H1 (cell line): ENCODE measurements at regions not wholly inside any gene's neighbourhood (a gene's known extent, or its start where the extent isn't known, plus 50 kb on each side); places are given as distances from the start of the nearest gene placed in this dataset.

ENCODE experiments used
- CTCF ChIA-PET: fragments of 300-600 bp; sonication (Branson Sonifier 250); formaldehyde crosslinking; loops from one replicate; lab custom pipeline; 2021; ENCODE audit not compliant: partially characterized antibody; lab: Charles Lee
- POLR2A ChIA-PET: fragments of 300-600 bp; sonication (Branson Sonifier 250); formaldehyde crosslinking; loops from one replicate; lab custom pipeline; 2021; ENCODE audit warnings: inconsistent platforms; ENCODE audit not compliant: partially characterized antibody; lab: Charles Lee
- DNase-seq, 2 experiments: peaks; one replicate each; pipeline versions ENCODE4 v3.0.0 to v3.0.0-alpha.2; 2010 to 2022; ENCODE audit warnings: low spot score in 2 of 2, low read depth in 1 of 2, mixed read lengths in 1 of 2
- FAIRE-seq: peaks from 2 replicates; lab custom pipeline; 2011; peaks lifted over from hg19 to GRCh38; lab: Jason Lieb, UNC
- H2AFZ ChIP-seq: 2 replicates; pipeline ENCODE4 v1.8.1; 2012; ENCODE audit warnings: low read length, inconsistent platforms
- H2AK5ac ChIP-seq: 2 replicates; pipeline ENCODE4 v1.6.1; 2013; ENCODE audit warnings: low read depth, low read length
- H2BK120ac ChIP-seq: replicated peaks from 2 replicates; pipeline ENCODE3; 2013; ENCODE audit warnings: low read depth, low read length, inconsistent platforms
- H2BK12ac ChIP-seq: 2 replicates; pipeline ENCODE4 v1.6.1; 2013; ENCODE audit warnings: low read depth, low read length
- H2BK15ac ChIP-seq: 2 replicates; pipeline ENCODE4 v1.6.1; 2013; ENCODE audit warnings: low read length
- H2BK20ac ChIP-seq: 2 replicates; pipeline ENCODE4 v1.6.1; 2013; ENCODE audit warnings: low read length
- H2BK5ac ChIP-seq: 2 replicates; pipeline ENCODE4 v1.6.1; 2013; ENCODE audit warnings: low read depth, low read length
- H3K14ac ChIP-seq: 2 replicates; pipeline ENCODE4 v1.6.1; 2013; ENCODE audit warnings: inconsistent platforms; ENCODE audit not compliant: insufficient read length
- H3K18ac ChIP-seq: 2 replicates; pipeline ENCODE4 v1.6.1; 2013; ENCODE audit warnings: low read length; ENCODE audit errors: extremely low read depth
- H3K23ac ChIP-seq: 2 replicates; pipeline ENCODE4 v1.6.1; 2013; ENCODE audit warnings: inconsistent platforms; ENCODE audit not compliant: insufficient read length
- H3K23me2 ChIP-seq: 2 replicates; pipeline ENCODE4 v1.6.1; 2013; ENCODE audit warnings: low read depth, low read length
- H3K27ac ChIP-seq: 2 replicates; pipeline ENCODE4 v1.6.1; 2011; ENCODE audit warnings: low read depth, low read length, inconsistent platforms
- H3K27me3 ChIP-seq, 4 experiments: replicated peaks in 1 of 4; 1 replicate in 1 of 4; 2 replicates in 3 of 4; pipeline versions ENCODE4 v1.6.1 to v1.8.1; 2011 to 2013; ENCODE audit warnings: low read length in 3 of 4, mild to moderate bottlenecking in 3 of 4, inconsistent platforms in 2 of 4, mixed read lengths in 2 of 4, moderate library complexity in 1 of 4; ENCODE audit not compliant: control insufficient read depth in 3 of 4, insufficient read depth in 3 of 4; ENCODE audit errors: extremely low read depth in 1 of 4
- H3K36me3 ChIP-seq, 4 experiments: 2 replicates each; pipeline versions ENCODE4 v1.6.1 to v1.8.1; 2011 to 2013; ENCODE audit warnings: mild to moderate bottlenecking in 4 of 4, low read length in 3 of 4, moderate library complexity in 2 of 4, control low read depth in 1 of 4, inconsistent platforms in 1 of 4; ENCODE audit not compliant: insufficient read depth in 4 of 4, control insufficient read depth in 2 of 4
- H3K4ac ChIP-seq: replicated peaks from 2 replicates; pipeline ENCODE3; 2013; ENCODE audit warnings: low read length, low read depth, mixed read lengths, inconsistent platforms; ENCODE audit not compliant: insufficient read length
- H3K4me1 ChIP-seq, 4 experiments: replicated peaks in 1 of 4; 1 replicate in 1 of 4; 2 replicates in 3 of 4; pipeline versions ENCODE4 v1.6.1 to v1.8.1; 2011 to 2013; ENCODE audit warnings: low read length in 3 of 4, inconsistent platforms in 2 of 4, mixed read lengths in 1 of 4; ENCODE audit not compliant: insufficient read depth in 4 of 4, control insufficient read depth in 3 of 4
- H3K4me2 ChIP-seq, 2 experiments: 2 replicates each; pipeline versions ENCODE4 v1.6.1 to v1.8.1; 2011 to 2013; ENCODE audit warnings: low read depth in 2 of 2, low read length in 2 of 2, control low read depth in 1 of 2, inconsistent platforms in 1 of 2, mild to moderate bottlenecking in 1 of 2; ENCODE audit not compliant: insufficient read depth in 1 of 2
- H3K4me3 ChIP-seq, 4 experiments: fragments of 200-600, 300-600 bp in 1 of 4; sonication (generic), shearing (Covaris generic), sonication (Bioruptor Twin) in 1 of 4; 2 replicates each; pipeline versions ENCODE4 v1.5.1 to v1.8.1; 2011 to 2016; ENCODE audit warnings: low read length in 4 of 4, low read depth in 3 of 4, control low read depth in 2 of 4, inconsistent platforms in 2 of 4, mild to moderate bottlenecking in 2 of 4, mixed read lengths in 1 of 4, moderate library complexity in 1 of 4; ENCODE audit not compliant: insufficient read depth in 2 of 4; ENCODE audit errors: extremely low read depth in 1 of 4
- H3K56ac ChIP-seq: replicated peaks from 2 replicates; pipeline ENCODE3; 2013; ENCODE audit warnings: low read depth, mild to moderate bottlenecking, mixed read lengths, low read length, inconsistent platforms; ENCODE audit not compliant: insufficient read length
- H3K79me1 ChIP-seq: 2 replicates; pipeline ENCODE4 v1.6.1; 2013; ENCODE audit warnings: low read depth, low read length, control low read depth
- H3K79me2 ChIP-seq, 2 experiments: 2 replicates each; pipeline versions ENCODE4 v1.6.1 to v1.8.1; 2012 to 2013; ENCODE audit warnings: low read length in 2 of 2, mild to moderate bottlenecking in 2 of 2, inconsistent platforms in 1 of 2; ENCODE audit not compliant: insufficient read depth in 2 of 2, control insufficient read depth in 1 of 2
- H3K9ac ChIP-seq, 4 experiments: replicated peaks in 1 of 4; 1 replicate in 1 of 4; 2 replicates in 3 of 4; pipeline versions ENCODE4 v1.6.1 to v1.8.1; 2011 to 2013; ENCODE audit warnings: low read depth in 3 of 4, low read length in 3 of 4, control low read depth in 2 of 4, mild to moderate bottlenecking in 2 of 4, moderate library complexity in 2 of 4, inconsistent platforms in 1 of 4; ENCODE audit errors: extremely low read depth in 1 of 4
- H3K9me3 ChIP-seq, 2 experiments: 2 replicates each; pipeline versions ENCODE4 v1.6.1 to v1.8.1; 2012 to 2013; ENCODE audit warnings: mild to moderate bottlenecking in 2 of 2, moderate library complexity in 2 of 2, control low read depth in 1 of 2, inconsistent platforms in 1 of 2, low read depth in 1 of 2, low read length in 1 of 2, mixed read lengths in 1 of 2; ENCODE audit not compliant: insufficient read depth in 2 of 2
- H4K20me1 ChIP-seq, 2 experiments: replicated peaks in 1 of 2; 2 replicates each; pipeline versions ENCODE3 to v1.8.1; 2011 to 2013; ENCODE audit warnings: inconsistent platforms in 2 of 2, low read length in 2 of 2, mild to moderate bottlenecking in 1 of 2; ENCODE audit not compliant: insufficient read depth in 2 of 2, control insufficient read depth in 1 of 2
- H4K5ac ChIP-seq: 2 replicates; pipeline ENCODE4 v1.6.1; 2013; ENCODE audit warnings: low read length, low read depth, mixed read lengths, inconsistent platforms; ENCODE audit not compliant: insufficient read length
- H4K8ac ChIP-seq: 2 replicates; pipeline ENCODE4 v1.8.0; 2013; ENCODE audit warnings: mild to moderate bottlenecking, moderate library complexity, low read length, inconsistent platforms; ENCODE audit not compliant: insufficient read depth; ENCODE audit errors: extremely low read depth
- H4K91ac ChIP-seq: replicated peaks from 2 replicates; pipeline ENCODE3; 2013; ENCODE audit warnings: low read length, mixed read lengths, inconsistent platforms; ENCODE audit not compliant: insufficient read length
- ATF2 ChIP-seq: IDR thresholded peaks from 2 replicates; pipeline ENCODE4 v1.6.1; 2012; ENCODE audit warnings: low read length, inconsistent platforms
- CREB1 ChIP-seq: IDR thresholded peaks from 2 replicates; pipeline ENCODE4 v1.6.1; 2012; ENCODE audit warnings: inconsistent platforms
- CTCF ChIP-seq, 3 experiments: IDR thresholded peaks; 1 replicate in 2 of 3; 2 replicates in 1 of 3; pipeline versions ENCODE4 v1.5.1 to v1.6.1; 2011; ENCODE audit warnings: low read length in 3 of 3, mild to moderate bottlenecking in 3 of 3, inconsistent platforms in 2 of 3, low read depth in 1 of 3, moderate library complexity in 1 of 3; ENCODE audit not compliant: insufficient read depth in 1 of 3; ENCODE audit errors: control extremely low read depth in 1 of 3
- GABPA ChIP-seq: IDR thresholded peaks from 2 replicates; pipeline ENCODE4 v1.6.1; 2011; ENCODE audit warnings: mild to moderate bottlenecking, low read length, moderate library complexity, borderline replicate concordance; ENCODE audit not compliant: insufficient read depth
- HDAC6 ChIP-seq: IDR thresholded peaks from one replicate; pipeline ENCODE4 v1.7.1; 2012; ENCODE audit warnings: low read depth, mild to moderate bottlenecking, inconsistent platforms, low read length, moderate library complexity
- POU5F1 ChIP-seq: IDR thresholded peaks from 2 replicates; pipeline ENCODE4 v1.6.1; 2011; ENCODE audit warnings: low read depth, mild to moderate bottlenecking, low read length, moderate library complexity
- RNF2 ChIP-seq: fragments of 200-900, 300-1000 bp; sonication (generic); IDR thresholded peaks from 2 replicates; pipeline ENCODE4 v1.7.1; 2016; ENCODE audit warnings: borderline replicate concordance, low read depth, mild to moderate bottlenecking, antibody characterized with exemption, low read length; ENCODE audit not compliant: poor library complexity, severe bottlenecking; ENCODE audit errors: missing control alignments
- RXRA ChIP-seq: IDR thresholded peaks from 2 replicates; pipeline ENCODE4 v1.6.1; 2011; ENCODE audit warnings: low read depth, mild to moderate bottlenecking, low read length, moderate library complexity; ENCODE audit not compliant: insufficient read depth
- SP2 ChIP-seq: IDR thresholded peaks from 2 replicates; pipeline ENCODE4 v1.6.1; 2012; ENCODE audit warnings: mild to moderate bottlenecking, low read length, inconsistent platforms
- SUZ12 ChIP-seq: fragments of 200-600 bp; sonication (generic); IDR thresholded peaks from 2 replicates; pipeline ENCODE4 v1.6.1; 2012; ENCODE audit warnings: mild to moderate bottlenecking, inconsistent platforms, low read length, moderate library complexity, mixed read lengths
- TCF12 ChIP-seq: IDR thresholded peaks from 2 replicates; pipeline ENCODE4 v1.6.1; 2011; ENCODE audit warnings: low read depth, mild to moderate bottlenecking, low read length
- TEAD4 ChIP-seq: IDR thresholded peaks from 2 replicates; pipeline ENCODE4 v1.6.1; 2012; ENCODE audit warnings: low read depth, low read length, inconsistent platforms, mixed read lengths

GRCh38 chr3:64872345-64872744 lies 184.5 kb upstream of the ADAMTS9 start:
- Histone ChIP-seq H3K14ac (no peak overlapping the region), H4K8ac (no peak overlapping the region), H2BK15ac (no peak overlapping the region), H2BK120ac (no peak overlapping the region), H2AFZ (no peak overlapping the region), H4K5ac (no peak overlapping the region), H4K91ac (no peak overlapping the region), H2AK5ac (no peak overlapping the region), H3K23me2 (no peaks in the 10 kb centered on the region), H3K18ac (no peak overlapping the region), H3K4ac (no peak overlapping the region), H3K4me2 (no peak overlapping the region), H3K27ac (no peak overlapping the region), H3K56ac (no peak overlapping the region), H3K36me3 (no peaks in the 10 kb centered on the region), H3K4me1 (no peaks in the 10 kb centered on the region), H3K9me3 (no peaks in the 10 kb centered on the region), H3K23ac (no peak overlapping the region), H2BK20ac (no peak overlapping the region), H2BK5ac (no peak overlapping the region), H3K27me3 (no peaks in the 10 kb centered on the region), H3K9ac (no peak overlapping the region), H2BK12ac (no peak overlapping the region), H3K79me1 (no peaks in the 10 kb centered on the region), H3K79me2 (no peaks in the 10 kb centered on the region), H4K20me1 (no peaks in the 10 kb centered on the region), H3K4me3 (no peak overlapping the region)
- CTCF ChIA-PET: interaction anchor here (0.8 to 1.8 kb wide), 5 partner anchors 8 to 339 kb away, joined by 3 to 7 read pairs (median 4); no protein-coding TSS in a partner anchor
- POLR2A ChIA-PET: no interaction called here
- no peak for DNase-seq
- FAIRE-seq: no peak
- TF ChIP-seq TEAD4: no peak
- no peak for TF ChIP-seq POU5F1
- no peak for TF ChIP-seq CTCF (IDR thresholded peaks at IDR 0.05; ENCODE audit: control extremely low read depth in 1 of 3, insufficient read depth in 1 of 3, low read depth in 1 of 3, low read length in 3 of 3)
- TF ChIP-seq SUZ12: no peak
- TF ChIP-seq ATF2: no peak
- TF ChIP-seq RXRA: no peak
- no peak for TF ChIP-seq TCF12
- TF ChIP-seq GABPA: no peak
- no peak for TF ChIP-seq HDAC6
- no peak for TF ChIP-seq CREB1
- no peak for TF ChIP-seq SP2
- no peak for TF ChIP-seq RNF2
